G401.6 (cell line): ENCODE measurements at regions not wholly inside any gene's neighbourhood (a gene's known extent, or its start where the extent isn't known, plus 50 kb on each side); places are given as distances from the start of the nearest gene placed in this dataset.
"Not testable (repeated sequence)": the region's sequence is repeated elsewhere in the genome, so short reads cannot be mapped to it uniquely, and the experiment has no call there.

ENCODE experiments used
- FAIRE-seq: peaks from 2 replicates; lab custom pipeline; 2012; peaks lifted over from hg19 to GRCh38; lab: Jason Lieb, UNC

GRCh38 chr4:165548702-165549101 lies 169.9 kb downstream of the CPE start:
- FAIRE-seq = no peak

GRCh38 chr4:165553221-165553810 lies 174.5 kb downstream of the CPE start:
- FAIRE-seq = peak; percentile 78

- peak; percentile 95 for FAIRE-seq
These were observed 176.5 kb downstream of the CPE start for GRCh38 chr4:165555302-165555701.

GRCh38 chr4:165556383-165556782 lies 177.6 kb downstream of the CPE start:
- no peak for FAIRE-seq

GRCh38 chr4:165560941-165561340 lies 182.1 kb downstream of the CPE start:
- FAIRE-seq = no peak

- no peak for FAIRE-seq
These were observed 185.0 kb downstream of the CPE start for GRCh38 chr4:165563851-165564250.

- no peak for FAIRE-seq
These were observed 190.2 kb downstream of the CPE start for GRCh38 chr4:165569031-165569430.

GRCh38 chr4:165571476-165571875 lies 192.7 kb downstream of the CPE start:
- FAIRE-seq = not testable (repeated sequence)

GRCh38 chr4:165580351-165580905 lies 201.6 kb downstream of the CPE start:
- no peak for FAIRE-seq

- peak; percentile 93 for FAIRE-seq
These were observed 204.5 kb downstream of the CPE start for GRCh38 chr4:165583341-165583740.

GRCh38 chr4:165584916-165585315 lies 206.1 kb downstream of the CPE start:
- no peak for FAIRE-seq

GRCh38 chr4:165588534-165589315 lies 209.9 kb downstream of the CPE start:
- FAIRE-seq = no peak

GRCh38 chr4:165592386-165592785 lies 213.6 kb downstream of the CPE start:
- FAIRE-seq = no peak

GRCh38 chr4:165597581-165598480 lies 219.0 kb downstream of the CPE start:
- FAIRE-seq = no peak

GRCh38 chr4:165600959-165601683 lies 222.3 kb downstream of the CPE start:
- no peak for FAIRE-seq

GRCh38 chr4:165602621-165603020 lies 223.8 kb downstream of the CPE start:
- no peak for FAIRE-seq

GRCh38 chr4:165604181-165604580 lies 225.4 kb downstream of the CPE start:
- peak; percentile 94 for FAIRE-seq

- no peak for FAIRE-seq
These were observed 227.0 kb downstream of the CPE start for GRCh38 chr4:165605811-165606210.

GRCh38 chr4:165606465-165607205 lies 227.8 kb downstream of the CPE start:
- FAIRE-seq = no peak

GRCh38 chr4:165609653-165610052 lies 230.8 kb downstream of the CPE start:
- peak; percentile 30 for FAIRE-seq
